NCI-H187 treated with DMSO at 0.1 percent for 48 hours (cell line): ENCODE measurements at regions not wholly inside any gene's neighbourhood (a gene's known extent, or its start where the extent isn't known, plus 50 kb on each side); places are given as distances from the start of the nearest gene placed in this dataset.
A peak's percentile ranks its signal among the peaks of the same experiment; 100 is the strongest.

Source experiments
- DNase-seq: peaks from one replicate; lab custom pipeline; 2025; lab: John Stamatoyannopoulos, UW

DNA sequence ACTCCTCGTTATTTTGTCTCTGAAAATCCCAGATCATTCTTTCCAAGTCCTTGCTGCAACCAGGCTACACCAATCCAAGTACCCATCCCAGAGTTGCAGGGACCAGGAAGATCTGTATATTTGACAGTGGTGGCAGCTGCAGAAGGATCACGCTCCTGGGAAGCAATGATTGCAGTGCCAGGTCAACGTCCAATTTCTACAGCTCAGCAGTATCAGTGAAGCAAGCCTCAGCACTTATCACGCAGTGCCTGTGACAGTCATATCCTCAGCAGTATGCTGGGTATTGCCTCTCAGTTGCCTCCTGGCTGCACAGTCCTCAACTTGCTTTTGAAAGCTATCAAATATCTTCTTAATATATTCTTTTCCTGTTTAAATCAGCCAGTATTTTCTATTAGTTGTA, 66.7 kb downstream of the BARHL2 start:
- no peak for DNase-seq

DNA sequence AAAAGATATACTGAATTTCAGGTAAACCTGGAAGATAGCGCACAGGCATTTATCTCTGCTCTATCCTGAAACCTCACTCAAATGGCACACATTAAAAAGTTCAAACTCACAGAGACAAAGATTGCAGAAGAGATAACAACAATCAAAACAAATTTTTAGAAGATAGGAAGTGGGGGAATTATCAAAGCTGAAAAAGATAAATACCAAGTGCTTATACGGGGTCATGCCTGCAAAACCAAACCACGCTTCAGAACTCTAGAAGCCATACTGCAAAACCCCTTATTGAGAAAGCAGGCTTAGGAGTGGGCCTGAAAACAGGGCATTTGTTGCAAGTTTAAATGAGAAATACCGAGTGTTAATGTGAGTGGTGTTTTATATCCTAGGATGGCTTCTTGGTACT, 76.8 kb downstream of the BARHL2 start:
- DNase-seq = no peak

DNA sequence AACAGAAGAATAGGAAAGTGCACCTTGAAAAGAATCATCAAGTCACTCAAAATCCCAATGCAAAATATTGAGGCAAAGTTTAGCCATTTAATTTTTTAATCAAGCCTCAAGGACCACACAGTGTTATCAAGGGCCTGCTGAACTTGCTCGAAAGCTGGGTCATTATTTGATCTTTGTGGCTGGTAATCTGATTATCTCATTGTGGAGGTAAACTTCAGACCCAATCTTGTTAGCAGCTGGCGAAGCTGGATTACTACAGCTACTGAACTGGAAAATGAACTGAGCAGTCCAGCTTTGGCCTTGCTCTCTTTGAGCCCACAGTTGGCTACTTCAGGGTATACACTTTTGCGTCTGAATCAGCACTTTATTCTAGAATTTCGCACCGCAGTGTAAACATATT, 94.4 kb downstream of the BARHL2 start:
- DNase-seq = no peak

DNA sequence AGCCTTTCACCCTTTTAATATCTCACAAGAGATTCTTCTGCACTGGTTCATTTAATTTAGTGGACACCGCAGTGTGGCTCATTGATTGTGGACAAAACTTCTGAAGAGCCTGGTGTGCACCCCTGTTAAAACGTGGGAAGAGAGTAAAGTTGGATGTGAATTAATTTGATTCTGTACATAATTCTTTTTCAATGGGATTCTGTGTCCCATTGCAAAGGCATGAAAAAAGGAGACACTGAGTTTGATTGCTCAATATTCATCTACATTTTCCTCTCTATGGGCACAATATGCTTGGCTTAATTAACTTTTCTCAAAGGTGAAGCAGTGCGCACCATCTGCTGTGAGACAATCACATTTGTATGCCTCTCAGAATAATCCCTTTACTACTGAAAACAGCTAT, 95.1 kb downstream of the BARHL2 start:
- DNase-seq = no peak

DNA sequence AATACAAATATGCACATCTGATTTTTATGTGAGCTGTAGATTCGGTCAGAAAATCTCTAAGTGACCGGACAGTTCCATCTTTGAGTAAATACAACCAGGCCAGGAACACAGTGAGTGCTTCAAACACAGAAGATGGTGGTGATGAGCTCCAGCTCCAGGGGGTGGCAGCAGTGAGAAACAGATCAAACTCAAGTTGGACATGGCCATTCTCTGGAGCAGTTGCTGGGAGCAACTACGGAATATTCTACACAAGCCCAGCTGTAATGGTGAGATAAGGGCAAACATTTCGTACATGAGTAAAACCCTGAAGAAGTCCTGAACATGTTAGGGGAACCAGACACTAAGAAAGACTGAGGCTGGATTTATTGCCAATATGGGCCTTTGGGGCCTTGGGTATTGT, 100.7 kb downstream of the BARHL2 start:
- DNase-seq = no peak

DNA sequence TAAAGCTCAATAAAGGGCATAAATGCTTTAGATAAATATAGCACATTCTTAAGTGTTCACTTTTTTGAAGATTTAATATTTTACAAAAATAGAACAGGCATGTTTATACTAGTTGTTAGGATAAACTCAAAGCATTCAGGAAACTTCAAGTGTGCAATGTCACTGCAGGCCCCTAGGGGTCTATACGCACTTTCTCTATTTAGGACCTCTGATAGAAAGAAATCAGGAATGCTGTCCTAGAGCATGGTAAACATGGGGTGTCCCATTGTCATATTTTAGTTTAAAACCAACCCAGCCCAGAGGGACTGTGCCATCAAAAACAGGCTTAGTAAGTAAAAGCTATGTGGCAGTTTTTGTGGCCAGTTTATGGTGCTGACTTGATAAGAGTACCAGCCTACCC, 102.2 kb downstream of the BARHL2 start:
- DNase-seq = no peak

DNA sequence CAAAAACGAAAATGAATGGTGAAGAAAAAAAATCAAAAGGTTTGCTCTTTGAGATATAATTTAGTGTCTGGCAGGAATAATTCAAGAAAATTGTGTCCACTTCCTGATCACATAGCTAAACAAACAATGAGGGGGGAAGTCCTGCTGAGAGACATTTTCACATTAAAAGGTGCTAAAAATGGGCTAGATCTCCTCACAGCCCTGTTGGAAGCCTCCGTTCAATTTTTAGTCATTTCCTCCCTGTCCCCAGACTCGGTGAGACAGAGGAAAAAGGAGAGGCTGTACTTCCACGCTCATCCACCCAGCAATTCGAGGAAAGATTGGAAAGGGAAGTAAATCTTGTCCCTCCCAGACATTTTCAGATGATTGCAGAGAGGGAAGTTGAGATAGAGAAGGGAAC, 103.7 kb downstream of the BARHL2 start:
- DNase-seq = no peak

DNA sequence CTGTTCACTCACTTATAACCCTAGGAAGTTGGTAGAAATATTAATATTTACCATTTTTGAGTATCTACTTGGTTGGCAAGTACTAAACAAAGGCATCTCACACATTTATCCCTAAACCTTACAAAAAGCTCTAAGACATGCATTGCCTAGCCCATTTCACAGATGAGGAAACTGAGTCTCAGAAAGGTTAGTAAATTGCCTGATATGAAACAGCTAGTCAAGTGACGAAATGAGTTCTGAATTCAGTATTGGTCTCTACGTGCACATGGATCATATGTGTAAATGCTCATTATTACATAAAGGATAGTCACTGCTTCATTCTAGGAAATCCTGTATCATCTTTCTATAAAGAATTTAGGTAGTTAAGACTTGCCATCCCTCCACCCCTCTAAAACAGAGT, 105.1 kb downstream of the BARHL2 start:
- DNase-seq = no peak

DNA sequence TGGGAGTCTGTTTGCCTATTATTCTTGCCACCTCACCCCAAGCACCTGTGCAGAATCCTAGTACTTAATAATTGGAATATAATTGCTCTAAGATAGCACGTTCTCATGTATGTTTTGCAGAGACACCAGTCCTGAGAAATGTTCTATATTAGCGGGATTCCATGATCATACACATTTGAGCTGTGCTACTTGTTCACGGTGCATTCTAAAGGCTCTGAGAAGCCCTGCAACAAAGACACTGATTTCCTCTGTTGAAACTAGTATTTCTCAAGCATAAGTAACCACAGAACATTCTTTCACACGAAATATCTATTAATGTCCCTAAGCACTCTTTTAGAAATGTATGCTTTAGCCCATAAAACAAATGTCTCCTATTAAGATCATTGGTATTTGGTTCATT, 109.4 kb downstream of the BARHL2 start:
- no peak for DNase-seq

DNA sequence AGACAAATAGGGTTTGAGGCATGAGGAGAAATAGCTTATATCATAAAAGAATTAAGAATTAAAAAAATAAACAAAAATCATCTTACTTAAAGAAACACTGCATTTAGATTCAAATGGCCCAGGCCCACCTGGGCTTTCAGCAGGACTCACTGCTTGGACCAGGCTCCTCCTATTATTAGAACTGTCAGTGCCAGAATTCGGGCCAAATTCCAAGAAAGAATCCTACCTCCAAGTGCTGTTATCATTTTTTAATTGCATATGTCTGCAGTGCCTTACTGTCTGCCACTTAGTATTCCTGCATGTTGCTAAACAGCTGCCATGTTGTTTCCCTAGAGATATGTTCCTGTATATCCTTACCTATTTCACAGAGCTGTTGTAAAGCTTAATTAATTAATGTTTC, 112.0 kb downstream of the BARHL2 start:
- DNase-seq = no peak

DNA sequence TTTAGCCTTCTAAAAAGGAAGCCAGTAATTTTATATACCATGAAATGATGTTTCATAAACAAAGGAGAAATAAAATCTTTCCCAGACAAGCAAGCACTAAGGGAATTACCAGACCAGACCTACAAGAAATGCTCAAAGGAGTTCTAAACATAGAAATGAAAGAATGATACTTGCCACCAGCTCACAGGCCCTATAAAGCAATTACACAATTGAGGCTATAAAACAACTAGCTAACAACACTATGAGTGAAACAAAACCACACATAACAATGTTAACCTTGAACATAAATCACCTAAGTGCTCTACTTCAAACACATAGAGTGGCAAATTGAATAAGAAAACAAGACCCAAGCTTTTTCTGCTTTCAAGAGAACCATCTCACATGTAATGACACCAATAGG, 123.8 kb downstream of the BARHL2 start:
- DNase-seq = peak; percentile 81

DNA sequence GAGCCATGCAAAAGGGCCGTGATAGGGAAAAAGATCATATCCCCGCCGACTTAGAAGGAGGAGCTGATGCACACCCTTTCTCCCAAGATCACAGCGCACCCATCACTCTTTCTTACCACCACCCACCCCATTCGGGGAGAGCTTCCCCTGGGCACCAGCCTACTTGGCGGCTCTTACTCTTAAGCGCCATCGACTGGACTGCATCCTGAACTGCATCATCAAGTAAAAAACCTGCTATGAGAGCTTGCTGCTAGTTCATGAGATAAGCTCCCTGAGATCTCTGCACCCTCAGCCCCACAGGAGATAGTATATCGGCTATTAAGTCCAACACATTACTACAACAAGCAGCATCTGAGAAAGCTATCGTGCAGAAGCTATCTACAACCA, 125.1 kb downstream of the BARHL2 start:
- DNase-seq = no peak

DNA sequence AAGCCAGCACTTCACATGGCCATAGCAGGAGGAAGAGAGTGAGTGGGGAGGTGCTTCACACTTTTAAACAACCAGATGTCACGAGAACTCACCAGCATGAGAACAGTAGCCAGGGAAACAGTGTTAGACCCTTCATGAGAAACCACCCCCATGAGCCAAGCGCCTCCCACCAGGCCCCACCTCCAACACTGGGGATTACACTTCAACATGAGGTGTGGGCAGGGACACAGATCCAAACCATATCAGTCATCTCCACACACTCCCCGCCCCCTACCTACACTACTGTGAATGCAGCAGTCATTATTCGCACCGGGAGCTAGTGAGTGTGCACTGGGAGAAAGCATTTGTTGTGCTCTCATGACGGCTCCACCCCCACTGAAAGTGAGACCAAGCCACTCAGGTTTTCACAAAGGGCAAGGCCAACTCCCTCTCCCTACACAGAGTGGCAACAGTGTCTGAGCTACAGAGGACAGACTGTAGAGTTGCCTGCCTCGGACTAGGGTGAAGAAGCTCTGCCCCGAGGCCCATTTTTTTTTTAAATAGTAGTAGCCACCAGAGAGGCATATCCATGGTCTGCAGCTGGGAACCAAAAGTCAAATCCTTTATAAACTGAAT, 125.6 kb downstream of the BARHL2 start:
- DNase-seq = no peak

DNA sequence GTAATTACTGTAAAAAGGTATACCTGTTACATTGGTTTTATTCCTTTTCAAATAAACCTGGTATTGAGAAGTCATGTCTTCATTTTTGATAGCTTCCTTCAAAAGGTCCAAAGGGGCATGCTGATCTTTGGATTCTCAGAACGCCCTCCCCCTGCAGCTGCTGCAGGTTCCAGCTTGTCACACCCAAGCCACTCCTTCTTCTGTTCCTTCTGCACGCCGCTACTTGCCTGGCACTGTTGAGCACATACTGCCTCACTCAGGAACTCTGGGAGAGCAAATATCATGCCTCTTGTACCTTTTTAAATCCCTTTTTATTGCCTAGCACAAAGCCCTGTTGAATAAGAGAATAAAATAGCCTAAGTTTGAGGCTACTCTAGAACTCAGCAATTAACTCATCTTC, 136.9 kb downstream of the BARHL2 start:
- peak; percentile 26 for DNase-seq

DNA sequence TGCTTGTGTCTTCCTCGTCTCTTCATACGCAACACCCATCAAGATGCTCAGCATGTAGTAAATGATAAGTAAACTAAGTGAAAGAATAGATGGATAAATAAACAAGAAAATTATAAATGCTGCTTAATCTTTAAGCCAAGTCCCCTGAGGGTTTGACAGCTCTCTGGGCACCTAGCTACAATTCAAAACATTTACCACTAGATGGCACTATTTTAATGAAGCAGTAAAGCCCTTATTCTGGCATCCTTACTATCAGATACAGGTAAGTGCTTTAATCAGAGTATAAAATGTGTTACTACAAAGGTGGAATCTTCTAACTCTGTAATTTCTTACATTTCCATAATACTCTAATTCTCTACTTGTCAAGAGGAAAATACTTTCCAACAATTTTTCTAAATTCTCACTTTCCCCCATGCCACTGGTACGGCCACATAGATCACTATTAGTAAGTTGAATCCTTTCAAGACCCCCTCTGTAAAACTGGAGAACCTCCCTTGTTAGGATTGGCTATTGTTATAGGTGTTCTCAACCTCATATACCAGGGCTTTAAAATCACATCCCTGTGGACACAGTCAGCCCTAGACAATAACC, 137.8 kb downstream of the BARHL2 start:
- DNase-seq = no peak

DNA sequence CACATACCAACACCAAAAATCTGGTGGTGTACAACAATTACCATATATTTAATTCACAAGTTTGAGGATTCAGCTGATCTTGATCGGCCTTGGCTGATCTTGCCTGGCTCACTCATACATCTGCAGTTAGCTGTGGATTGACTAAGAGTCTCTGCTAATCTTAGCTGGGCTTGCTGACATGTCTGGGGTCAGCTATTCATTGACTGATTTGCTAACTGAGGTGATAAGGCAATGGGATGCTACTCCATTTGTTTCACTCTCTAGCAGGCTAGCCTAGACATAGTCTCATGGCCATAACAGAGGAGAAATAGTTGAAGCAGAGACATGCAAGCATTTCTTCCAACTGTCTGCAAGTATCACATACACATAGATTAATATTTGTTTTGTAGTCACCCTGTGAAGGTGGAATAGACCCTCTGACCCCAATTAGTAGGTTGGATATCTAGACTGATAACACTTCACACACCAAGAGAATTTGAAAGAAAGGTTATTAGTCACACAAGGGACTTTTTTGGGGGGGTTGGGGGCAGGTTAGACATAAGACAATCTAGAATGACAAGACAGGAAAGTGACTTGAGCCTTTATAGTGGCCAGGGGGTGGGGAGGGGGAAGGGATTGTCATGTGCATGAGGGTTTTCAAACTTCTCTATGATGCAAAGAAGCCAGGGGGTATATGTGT, 142.3 kb downstream of the BARHL2 start:
- no peak for DNase-seq

DNA sequence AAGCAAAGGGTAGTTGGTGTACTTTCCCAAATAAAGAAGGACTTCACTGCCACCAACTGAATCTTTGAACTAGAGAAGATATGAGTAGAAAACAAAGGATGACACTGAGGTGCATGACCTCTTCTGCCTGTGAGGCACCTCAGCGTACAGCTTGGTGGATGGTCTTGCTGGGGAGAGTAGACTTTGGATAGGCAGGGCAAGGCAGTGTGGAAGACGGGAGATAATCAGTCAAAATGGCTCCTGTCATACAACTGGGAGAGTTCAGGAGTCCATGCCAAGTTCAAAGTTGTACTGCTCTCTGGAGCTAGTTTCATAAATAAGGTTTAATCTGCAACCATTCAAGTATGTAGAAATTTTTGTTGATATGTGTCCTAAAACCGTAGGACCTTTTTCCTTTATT, 143.4 kb downstream of the BARHL2 start:
- DNase-seq = no peak

DNA sequence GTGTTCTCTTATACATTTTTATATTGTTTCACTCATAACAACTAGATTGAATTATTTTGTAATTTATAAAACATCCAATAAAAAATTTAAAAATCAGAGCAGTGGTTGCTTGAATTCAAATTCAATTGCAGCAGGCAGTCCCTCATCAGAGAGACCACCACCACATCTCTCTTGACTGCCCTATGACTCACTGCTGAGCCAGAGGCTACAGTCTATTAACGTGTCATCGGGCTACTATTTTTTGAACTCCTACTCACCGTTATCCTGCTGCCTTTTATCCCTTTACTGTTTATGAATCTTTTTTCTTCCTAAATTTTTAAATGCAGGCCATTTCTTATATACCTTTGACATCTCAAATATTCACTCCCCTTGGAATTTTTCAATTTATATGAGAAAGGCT, 144.7 kb downstream of the BARHL2 start:
- DNase-seq = no peak

DNA sequence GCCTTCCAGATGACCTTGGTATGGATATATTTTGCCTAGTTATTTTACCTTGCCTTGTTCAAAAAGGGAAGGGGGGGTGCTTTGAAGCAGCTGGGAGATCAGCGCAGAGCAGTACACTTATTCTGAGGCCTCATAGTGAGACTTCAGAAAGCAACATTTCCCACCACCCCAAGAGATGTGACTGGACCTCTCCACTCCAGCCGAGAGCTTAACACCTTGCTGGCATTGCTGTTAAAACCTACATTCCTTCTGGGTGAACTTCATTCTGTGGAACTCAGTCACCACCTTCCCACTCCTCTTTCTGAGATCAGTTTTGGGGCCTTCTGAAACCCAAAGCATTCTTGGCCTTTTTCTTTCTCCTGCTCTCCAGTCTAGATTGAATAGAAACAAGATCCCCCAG, 148.7 kb downstream of the BARHL2 start:
- no peak for DNase-seq

DNA sequence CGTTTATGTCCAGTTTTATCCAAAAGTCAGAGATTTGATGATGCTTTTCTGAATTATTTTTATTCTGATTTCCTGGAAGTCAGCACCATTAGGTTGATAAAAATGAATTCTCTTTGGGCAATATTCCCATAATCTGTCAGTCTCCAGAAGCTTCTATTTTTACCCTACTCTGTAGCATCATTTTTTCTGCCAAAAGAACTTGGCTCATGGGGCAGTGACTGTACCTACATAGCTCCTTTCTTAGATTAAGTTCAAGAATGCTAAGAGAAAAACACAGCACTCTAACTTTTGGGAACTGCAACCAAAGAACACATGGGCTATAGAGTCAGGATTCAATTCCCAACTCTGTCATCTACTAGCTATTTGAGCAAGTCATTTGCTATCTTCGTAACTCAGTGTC, 152.9 kb downstream of the BARHL2 start:
- no peak for DNase-seq

DNA sequence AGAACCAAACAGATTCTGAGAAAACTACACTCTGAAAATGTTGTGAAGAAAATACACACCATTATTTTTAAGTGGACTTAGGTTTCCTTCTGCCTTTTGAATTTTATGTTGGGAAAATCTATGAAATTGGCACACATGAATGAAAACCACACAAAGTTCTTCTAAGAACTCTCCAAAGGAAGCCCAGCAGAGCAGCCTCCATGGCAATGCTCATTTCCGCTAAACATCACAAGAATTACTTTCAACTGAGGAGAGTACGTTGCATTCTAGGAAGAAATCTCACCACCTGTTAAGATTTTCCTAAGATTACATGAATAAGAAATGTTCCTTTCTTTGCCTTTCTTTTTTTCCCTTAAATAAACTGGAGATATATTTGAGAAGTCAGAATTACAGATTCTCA, 154.2 kb downstream of the BARHL2 start:
- DNase-seq = no peak

DNA sequence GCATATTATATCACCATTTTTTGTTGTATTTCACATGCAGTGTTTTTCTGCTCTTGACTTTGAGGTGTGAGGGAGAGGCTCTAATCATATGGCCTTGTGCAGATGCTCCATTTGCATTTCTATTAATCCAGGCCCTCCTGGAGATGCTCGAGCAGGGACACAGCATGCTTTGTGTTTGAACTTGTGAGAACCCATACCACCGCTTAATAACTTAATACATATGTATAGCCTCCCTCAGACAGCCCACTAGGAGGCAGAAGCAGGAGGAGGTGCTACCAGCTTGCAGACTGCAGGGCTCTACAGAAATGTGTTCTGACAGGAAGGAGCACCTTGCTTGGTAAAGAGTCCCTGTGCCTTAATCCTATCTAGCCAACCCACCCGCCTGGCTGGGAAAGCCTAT, 155.2 kb downstream of the BARHL2 start:
- DNase-seq = no peak

DNA sequence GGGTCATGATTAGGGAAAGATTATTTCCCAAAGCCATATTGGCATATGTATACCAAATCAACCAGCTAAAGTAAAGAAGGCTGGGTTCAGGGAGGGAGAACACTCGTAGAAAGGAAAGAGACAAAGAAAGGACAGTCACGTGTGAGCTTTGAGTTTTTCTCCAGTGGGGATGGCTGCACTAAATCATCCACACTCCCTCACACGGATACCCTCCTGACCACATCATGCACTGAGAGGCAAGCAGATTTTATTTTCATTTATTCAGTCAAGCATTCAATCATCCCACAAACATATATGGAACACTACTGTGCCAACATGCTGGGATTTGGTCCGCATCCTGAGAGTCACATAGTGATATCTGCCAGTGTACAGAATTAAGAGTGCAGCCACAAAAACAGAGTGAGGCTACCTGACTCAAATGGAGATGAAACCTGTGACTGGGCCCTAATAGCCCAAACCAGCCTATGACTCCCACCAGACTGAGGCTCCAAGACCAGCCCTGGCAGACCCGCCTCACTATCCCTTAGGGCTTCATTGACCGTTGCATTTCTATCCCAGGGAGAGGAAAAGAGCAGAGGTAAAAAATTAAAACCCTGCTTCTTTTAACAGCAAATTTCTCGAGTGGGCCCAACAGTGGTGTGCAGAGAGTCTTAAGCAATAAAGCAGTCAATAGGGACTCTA, 155.9 kb downstream of the BARHL2 start:
- no peak for DNase-seq
